AG08395 (cell line): ENCODE measurements at regions not wholly inside any gene's neighbourhood (a gene's known extent, or its start where the extent isn't known, plus 50 kb on each side); places are given as distances from the start of the nearest gene placed in this dataset.

Experiments
- DNase-seq: peaks from one replicate; pipeline ENCODE4 v3.0.0; 2012; ENCODE audit warnings: mixed read lengths, low spot score

GRCh38 chr18:56278421-56279003 is 359.9 kb downstream of the TXNL1 start:
- DNase-seq: no peak

DNA sequence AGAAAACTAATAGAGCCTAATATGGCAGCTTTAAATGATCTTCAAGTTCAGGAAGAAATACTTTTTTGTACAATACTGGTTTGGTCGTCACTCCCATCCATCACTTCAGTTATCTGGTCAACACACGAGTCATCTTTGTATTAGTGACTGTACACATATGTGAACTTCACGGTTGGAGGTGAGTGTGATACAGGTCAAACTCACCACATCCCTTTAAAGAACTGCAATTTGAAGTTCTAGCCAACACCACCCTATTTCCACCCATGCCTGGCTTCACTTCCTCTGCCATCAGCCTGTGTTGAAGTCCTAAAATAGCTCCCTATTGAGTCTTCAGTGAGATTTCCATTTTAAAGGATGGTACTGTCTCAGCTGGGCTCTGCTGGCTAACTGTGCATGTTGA is 361.9 kb downstream of the TXNL1 start:
- DNase-seq: no peak

- DNase-seq: no peak
These were observed 364.7 kb downstream of the TXNL1 start for GRCh38 chr18:56273541-56274219.

DNA sequence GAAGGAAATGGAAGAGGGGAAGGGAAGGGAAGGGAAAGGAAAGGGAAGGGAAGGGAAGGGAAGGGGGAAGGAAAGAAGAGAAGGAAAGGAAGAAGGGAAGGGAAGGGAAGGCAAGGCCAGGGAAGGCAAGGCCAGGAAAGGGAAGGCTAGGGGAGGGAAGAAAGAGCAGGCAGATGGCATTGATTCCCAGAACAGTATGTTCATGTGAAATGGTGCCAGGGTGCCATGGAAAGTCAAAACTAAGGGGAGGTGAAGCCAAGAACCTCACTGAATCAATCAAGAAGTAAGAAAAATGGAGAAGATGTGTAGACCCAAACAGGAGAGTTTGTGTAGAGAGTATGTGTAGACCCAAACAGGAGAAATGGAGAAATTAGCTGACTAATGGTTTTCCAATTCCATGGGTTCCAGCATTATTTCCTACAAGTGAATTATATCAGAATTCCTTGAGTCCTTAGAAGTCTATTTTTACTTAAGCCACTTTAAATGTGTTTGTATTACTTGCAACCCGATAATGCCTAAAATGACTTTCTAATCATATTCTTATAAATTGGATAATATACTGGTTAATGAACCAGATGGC is 367.6 kb downstream of the TXNL1 start:
- DNase-seq: no peak

DNA sequence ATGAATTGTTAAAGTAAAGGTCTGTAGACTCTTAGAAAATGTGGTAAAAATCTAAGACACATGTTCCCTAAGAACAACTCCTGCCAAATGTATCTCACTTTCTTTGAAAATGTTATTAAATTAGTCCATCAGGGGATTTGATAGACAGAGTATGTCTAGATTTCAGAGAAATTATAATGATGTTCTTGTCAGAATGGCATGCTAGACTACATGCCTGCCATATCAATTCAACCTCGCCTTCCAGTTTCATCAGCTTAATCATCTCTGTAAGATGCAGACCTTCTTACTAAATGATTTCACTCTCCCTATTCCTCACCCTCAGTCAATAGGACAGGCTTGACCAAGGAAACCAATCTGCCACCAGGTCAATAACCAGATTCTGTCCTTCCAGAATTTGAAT is 368.4 kb downstream of the TXNL1 start:
- no peak for DNase-seq

DNA sequence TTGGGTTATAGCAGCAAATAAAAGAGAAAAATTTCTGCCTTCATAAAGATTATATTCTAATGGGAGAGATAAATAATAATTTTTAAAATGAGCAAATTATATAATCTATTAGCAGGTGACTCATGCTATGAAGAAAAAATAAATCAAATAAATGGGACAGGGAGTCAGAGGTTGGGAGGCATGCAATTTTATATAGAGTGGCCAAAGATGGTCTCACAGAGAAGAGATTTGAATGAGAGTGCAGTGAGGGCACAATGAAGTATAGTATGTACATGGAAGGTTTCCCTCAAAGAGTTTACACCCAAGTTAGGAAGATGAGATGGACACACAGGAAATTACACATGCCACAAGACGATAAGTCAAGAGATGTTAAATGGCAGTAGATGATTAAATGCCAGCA is 369.4 kb downstream of the TXNL1 start:
- DNase-seq: no peak

DNA sequence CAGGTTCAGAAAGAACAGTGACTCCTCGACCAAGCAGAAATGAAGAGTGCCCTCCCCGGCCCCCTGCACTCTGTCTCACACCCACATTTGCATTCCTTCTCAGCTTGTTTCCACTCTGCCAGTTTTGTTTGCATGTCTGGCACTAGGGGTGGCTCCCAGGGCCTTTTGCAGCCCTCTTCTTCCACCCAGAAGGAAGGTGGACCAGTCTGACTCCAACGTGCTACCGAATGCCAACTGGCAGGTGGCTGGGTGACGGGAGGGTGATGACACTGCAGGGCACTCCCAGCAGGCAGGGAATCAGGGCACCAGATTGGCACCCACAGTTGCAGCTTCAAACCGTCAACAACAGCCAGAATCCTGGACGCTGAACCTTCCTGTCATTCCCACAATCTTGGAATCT is 371.1 kb downstream of the TXNL1 start:
- DNase-seq: no peak

DNA sequence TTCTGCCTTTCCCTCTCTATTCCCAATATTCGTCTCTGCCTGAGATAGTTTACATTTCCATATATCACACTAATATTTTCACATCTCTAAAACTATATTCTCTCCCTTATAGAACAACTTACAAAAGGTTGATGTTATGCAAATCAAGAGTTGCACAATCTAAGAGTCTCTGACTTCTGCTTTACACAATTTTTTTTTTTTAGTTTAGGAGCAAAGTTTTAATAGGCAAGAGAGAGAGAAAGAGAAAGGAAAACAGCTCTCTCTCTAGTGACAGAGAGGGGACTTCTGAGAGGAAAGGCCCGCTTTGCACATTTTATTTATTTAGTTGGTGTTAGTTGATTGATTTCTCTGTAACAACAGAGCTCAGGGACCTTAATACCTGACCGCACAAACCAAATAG is 380.2 kb downstream of the TXNL1 start:
- no peak for DNase-seq

GRCh38 chr18:56257205-56257604 is 381.2 kb downstream of the TXNL1 start:
- peak; percentile 75 for DNase-seq

DNA sequence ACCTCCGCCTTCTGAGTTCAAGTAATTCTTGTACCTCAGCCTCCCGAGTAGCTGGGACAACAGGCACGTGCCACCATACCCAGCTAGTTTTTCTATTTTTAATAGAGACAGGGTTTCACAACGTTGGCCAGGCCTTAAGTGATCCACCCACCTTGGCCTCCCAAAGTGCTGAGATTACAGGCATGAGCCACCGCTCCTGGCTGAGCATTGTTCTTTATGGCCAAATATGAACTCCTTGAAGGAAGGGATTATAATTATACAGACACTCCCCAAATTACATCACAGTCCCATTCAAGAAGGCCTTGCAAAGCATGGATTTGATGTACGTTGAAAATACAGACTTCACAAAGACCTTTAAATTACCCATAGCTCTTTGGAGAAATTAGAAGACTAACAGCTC is 381.7 kb downstream of the TXNL1 start:
- DNase-seq: no peak

DNA sequence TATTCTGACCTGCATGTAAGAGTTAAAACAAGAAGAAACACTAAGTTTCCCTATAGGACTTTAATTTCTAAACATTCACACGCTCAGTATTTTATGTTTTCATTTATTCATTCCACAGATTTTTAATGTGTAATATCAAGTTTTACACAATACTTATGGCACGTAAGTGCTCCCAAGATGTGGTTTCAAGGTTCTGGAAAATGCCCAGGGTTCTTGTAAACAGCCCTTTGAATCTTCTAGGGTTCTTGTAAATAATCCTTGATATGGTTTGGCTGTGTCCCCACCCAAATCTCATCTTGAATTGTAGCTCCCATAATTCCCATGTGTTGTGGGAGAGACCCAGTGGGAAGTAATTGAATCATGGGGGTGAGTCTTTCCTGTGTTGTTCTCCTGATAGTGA is 383.0 kb downstream of the TXNL1 start:
- no peak for DNase-seq

DNA sequence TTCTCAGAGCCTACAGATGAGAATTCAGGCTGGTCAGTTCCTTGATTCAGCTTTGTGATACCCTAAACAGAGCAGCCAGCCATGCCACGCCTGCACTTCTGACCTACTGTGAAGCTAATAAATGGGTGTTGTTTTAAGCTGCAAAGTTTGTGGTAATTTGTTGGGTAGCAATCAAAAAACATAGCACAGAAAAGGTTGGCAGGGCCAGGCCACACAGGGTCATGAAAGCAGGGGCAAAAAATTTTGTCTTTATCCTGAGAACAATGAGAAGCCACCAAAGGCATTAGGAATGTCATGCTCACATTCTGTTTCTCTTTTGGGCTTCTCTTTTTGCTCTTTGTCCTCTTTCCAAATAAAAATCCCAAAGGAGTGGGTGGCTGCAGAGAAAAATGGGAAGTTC is 385.9 kb downstream of the TXNL1 start:
- no peak for DNase-seq

DNA sequence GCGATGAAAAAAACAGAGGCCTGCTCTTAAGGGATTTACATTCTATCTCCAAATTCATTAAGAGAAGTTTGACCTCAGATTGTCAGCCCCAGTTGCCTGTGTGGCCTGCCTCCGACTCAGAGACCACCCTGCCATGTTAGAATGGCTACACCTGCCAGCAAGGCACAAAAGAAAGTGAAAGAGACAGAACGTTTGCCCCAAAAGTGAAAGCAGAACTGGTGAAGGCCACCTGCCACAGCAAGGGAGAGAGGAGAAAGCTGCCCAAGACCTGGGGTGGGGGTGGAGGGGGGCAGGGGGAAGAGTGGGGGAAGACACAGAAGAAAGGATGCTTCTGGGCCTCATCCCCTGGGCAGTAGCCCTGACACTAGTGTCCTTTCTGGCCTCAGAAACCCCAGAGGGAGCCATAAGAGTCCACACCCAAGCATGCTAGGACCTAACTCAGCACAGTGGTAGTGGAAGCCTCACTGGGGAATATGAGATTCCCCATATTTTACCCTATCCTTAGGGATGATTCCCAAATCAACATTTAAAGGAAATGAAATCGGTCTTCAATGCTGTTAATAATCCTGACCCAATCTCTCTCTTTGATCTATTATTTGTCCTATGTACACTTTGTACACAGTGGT is 389.7 kb downstream of the TXNL1 start:
- no peak for DNase-seq

DNA sequence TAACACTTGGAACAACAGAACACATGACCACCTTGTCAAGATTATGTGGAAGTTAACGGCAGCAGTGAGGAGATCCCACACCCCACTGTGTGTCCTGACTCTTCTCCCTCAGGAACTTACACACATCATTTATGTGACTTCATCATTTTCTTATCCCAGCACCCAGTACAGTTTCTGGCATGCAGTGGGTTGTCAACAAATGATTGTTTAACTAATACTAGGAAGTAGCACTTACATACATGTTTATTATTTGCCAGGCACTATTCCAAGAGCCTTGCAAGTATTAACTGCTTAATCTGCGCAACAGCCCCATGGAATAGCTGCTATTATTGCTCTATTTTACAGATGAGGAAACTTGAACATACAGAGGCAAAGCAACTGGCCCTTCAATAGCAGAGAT is 391.5 kb downstream of the TXNL1 start:
- no peak for DNase-seq

DNA sequence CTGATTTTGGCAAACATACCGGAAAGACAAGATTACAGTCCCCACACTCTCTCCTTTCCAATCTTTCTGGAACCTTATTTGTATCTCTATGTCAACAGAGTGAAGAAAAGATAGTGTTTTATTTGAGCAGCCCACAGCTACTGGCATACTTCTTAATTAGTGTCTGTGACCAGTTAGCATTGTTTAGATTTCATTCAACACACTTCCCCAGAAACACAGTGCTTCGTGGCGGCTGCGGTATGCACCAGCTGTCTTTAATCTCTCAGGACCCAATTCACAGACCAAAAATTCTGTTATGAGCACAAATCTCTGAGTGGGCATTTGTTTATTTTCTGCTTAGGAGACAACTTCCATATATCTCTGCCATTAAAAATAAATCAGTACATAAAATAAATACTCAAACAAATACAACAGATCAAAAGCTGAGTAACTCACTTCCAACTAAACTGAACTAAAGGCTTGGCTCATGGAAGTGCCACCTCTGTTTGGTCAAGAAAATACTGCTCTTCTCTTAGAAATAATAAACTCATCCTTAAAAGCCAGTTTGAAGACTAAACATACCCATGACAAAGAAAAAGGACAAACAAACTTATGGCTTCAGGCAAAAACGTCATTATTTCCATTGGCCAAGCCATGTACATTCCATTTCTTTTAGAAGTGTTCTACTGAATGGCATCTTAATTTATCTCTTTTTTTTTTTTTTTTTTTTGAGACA is 392.4 kb downstream of the TXNL1 start:
- peak; percentile 59 for DNase-seq

GRCh38 chr18:56240405-56240804 is 398.0 kb downstream of the TXNL1 start:
- DNase-seq: no peak

DNA sequence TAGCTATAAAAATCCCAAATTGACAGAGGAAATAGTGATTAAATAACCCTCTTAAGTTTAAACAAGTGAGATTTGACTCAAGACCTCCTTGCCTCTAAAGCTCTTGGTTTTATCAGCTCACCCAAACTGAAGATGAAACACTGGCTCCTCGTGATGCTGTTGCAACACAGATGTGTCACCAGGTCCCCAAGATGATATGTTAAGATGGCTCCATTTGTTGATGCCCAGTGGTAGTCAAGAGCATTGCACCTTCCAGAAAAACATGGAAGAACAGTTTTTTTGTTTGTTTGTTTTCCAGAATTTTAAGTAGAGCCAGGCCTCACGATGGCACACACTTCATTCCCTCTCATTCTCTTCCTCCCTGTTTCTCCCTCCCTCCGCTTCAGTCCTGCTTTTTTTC is 399.8 kb downstream of the TXNL1 start:
- no peak for DNase-seq

GRCh38 chr18:56235481-56236013 is 402.8 kb downstream of the TXNL1 start:
- no peak for DNase-seq

- DNase-seq: no peak
These were observed 403.3 kb downstream of the TXNL1 start for GRCh38 chr18:56235071-56235470.

GRCh38 chr18:56233595-56233994 is 404.8 kb downstream of the TXNL1 start:
- DNase-seq: peak; percentile 89

DNA sequence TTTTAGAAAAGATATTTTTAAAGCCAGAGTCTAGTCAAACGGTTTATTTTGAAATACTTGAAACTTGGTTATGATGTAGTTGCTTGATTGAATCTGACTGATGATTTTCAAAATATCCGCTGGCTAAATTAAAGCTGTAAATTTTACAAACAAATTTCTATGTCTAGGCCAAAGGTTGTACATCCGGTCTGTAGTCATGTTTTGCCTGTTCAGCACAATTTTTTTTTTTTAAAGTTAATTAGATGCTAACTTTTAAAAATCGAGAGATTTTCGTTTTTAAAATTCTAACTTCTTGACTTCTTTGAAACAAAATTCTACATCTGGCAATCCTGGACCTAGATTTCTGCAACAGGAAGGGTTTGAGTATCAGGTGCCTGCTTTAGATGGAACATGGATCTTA is 412.4 kb downstream of the TXNL1 start:
- no peak for DNase-seq
